SK-N-SH (cell line): ENCODE measurements at regions not wholly inside any gene's neighbourhood (a gene's known extent, or its start where the extent isn't known, plus 50 kb on each side); places are given as distances from the start of the nearest gene placed in this dataset.

Experiments
- CTCF ChIA-PET: fragments of 300-600, 350-600 bp; formaldehyde crosslinking; extraction: SDS; loops from one replicate; lab custom pipeline; 2021; lab: Yijun Ruan, JAX
- POLR2A ChIA-PET: fragments of 350-600 bp; sonication (Branson Sonifier 250); formaldehyde crosslinking; extraction: SDS; loops from one replicate; lab custom pipeline; 2020; ENCODE audit warnings: antibody characterized with exemption, inconsistent platforms; lab: Yijun Ruan, JAX
- DNase-seq: peaks from one replicate; pipeline ENCODE4 v3.0.0; 2012
- H2AFZ ChIP-seq: fragments of 200-600 bp; sonication (generic); 2 replicates; pipeline ENCODE4 v1.8.1; 2016; ENCODE audit warnings: antibody characterized with exemption, mild to moderate bottlenecking, low read depth
- H3F3A ChIP-seq: fragments of 200-600 bp; sonication (generic); replicated peaks from 2 replicates; pipeline ENCODE3; 2016; ENCODE audit warnings: antibody characterized with exemption, mild to moderate bottlenecking; ENCODE audit not compliant: insufficient read depth
- H3K27ac ChIP-seq, 2 experiments: fragments of 200-500 bp in 1 of 2; fragments of 200-600 bp in 1 of 2; sonication (Bioruptor generic) in 1 of 2; sonication (generic), shearing (Covaris generic) in 1 of 2; 2 replicates each; pipeline versions ENCODE4 v1.5.1 to v1.6.1; 2014 to 2016; ENCODE audit warnings: low read depth in 2 of 2, inconsistent platforms in 1 of 2, low read length in 1 of 2, mild to moderate bottlenecking in 1 of 2, mixed read lengths in 1 of 2
- H3K27me3 ChIP-seq: fragments of 200-600 bp; sonication (generic), shearing (Covaris generic); 2 replicates; pipeline ENCODE4 v1.6.1; 2016; ENCODE audit warnings: mixed run types; ENCODE audit not compliant: insufficient read depth
- H3K36me3 ChIP-seq, 2 experiments: fragments of 200-500 bp in 1 of 2; fragments of 200-600 bp in 1 of 2; sonication (Bioruptor generic) in 1 of 2; sonication (generic) in 1 of 2; replicated peaks in 1 of 2; 2 replicates each; pipeline versions ENCODE3 to v1.5.1; 2014 to 2016; ENCODE audit warnings: low read length in 1 of 2, mild to moderate bottlenecking in 1 of 2; ENCODE audit not compliant: insufficient read depth in 2 of 2, control insufficient read depth in 1 of 2
- H3K4me1 ChIP-seq, 2 experiments: fragments of 200-500 bp in 1 of 2; fragments of 200-600 bp in 1 of 2; sonication (Bioruptor generic) in 1 of 2; sonication (generic), shearing (Covaris generic) in 1 of 2; 2 replicates each; pipeline versions ENCODE4 v1.5.1 to v1.6.1; 2014 to 2016; ENCODE audit warnings: low read depth in 1 of 2, low read length in 1 of 2, mixed run types in 1 of 2; ENCODE audit not compliant: insufficient read depth in 2 of 2, control insufficient read depth in 1 of 2
- H3K4me2 ChIP-seq: fragments of 200-600 bp; sonication (generic), shearing (Covaris generic); 2 replicates; pipeline ENCODE4 v1.6.1; 2017; ENCODE audit warnings: mixed run types
- H3K4me3 ChIP-seq, 2 experiments: fragments of 200-500 bp in 1 of 2; fragments of 200-600 bp in 1 of 2; sonication (Bioruptor generic) in 1 of 2; sonication (generic), shearing (Covaris generic) in 1 of 2; 2 replicates each; pipeline versions ENCODE4 v1.5.1 to v1.8.1; 2014 to 2016; ENCODE audit warnings: low read depth in 2 of 2, inconsistent platforms in 1 of 2, low read length in 1 of 2, mild to moderate bottlenecking in 1 of 2, mixed read lengths in 1 of 2, moderate library complexity in 1 of 2
- H3K79me2 ChIP-seq: fragments of 200-600 bp; sonication (generic); 2 replicates; pipeline ENCODE4 v1.8.1; 2017; ENCODE audit warnings: mild to moderate bottlenecking; ENCODE audit not compliant: insufficient read depth
- H3K9ac ChIP-seq: fragments of 200-600 bp; sonication (generic); 2 replicates; pipeline ENCODE4 v1.6.1; 2017; ENCODE audit warnings: mixed run types
- H3K9me2 ChIP-seq: fragments of 200-600 bp; sonication (generic); 2 replicates; pipeline ENCODE4 v1.6.1; 2017; ENCODE audit warnings: mixed run types
- H3K9me3 ChIP-seq: fragments of 200-600 bp; sonication (generic); 2 replicates; pipeline ENCODE4 v1.6.1; 2017; ENCODE audit warnings: mixed run types, mild to moderate bottlenecking, moderate library complexity
- H4K20me1 ChIP-seq: fragments of 200-600 bp; sonication (generic); 2 replicates; pipeline ENCODE4 v1.6.1; 2017; ENCODE audit warnings: mild to moderate bottlenecking, mixed run types; ENCODE audit not compliant: insufficient read depth
- CHD2 ChIP-seq: fragments of 150-350 bp; IDR thresholded peaks from 2 replicates; pipeline ENCODE4 v1.6.1; 2018; ENCODE audit warnings: low read length; ENCODE audit not compliant: partially characterized antibody
- ELF1 ChIP-seq: IDR thresholded peaks from 2 replicates; pipeline ENCODE4 v1.4.0; 2012
- FOSL2 ChIP-seq: IDR thresholded peaks from 2 replicates; pipeline ENCODE4 v1.4.0; 2012; ENCODE audit warnings: low read depth, mild to moderate bottlenecking, moderate library complexity, borderline replicate concordance
- FOXJ3 ChIP-seq: sonication (generic); formaldehyde crosslinking; IDR thresholded peaks from 2 replicates; pipeline ENCODE4 v1.5.1; 2020; ENCODE audit warnings: mild to moderate bottlenecking, missing genetic modification reagents
- GATA2 ChIP-seq: sonication (generic); formaldehyde crosslinking; IDR thresholded peaks from 2 replicates; pipeline ENCODE4 v1.5.0; 2020; ENCODE audit warnings: mild to moderate bottlenecking, missing genetic modification reagents
- JUND ChIP-seq: IDR thresholded peaks from 2 replicates; pipeline ENCODE4 v1.4.0; 2012
- MXI1 ChIP-seq: IDR thresholded peaks from 2 replicates; pipeline ENCODE4 v1.6.1; 2012; ENCODE audit warnings: mild to moderate bottlenecking, low read depth, low read length, improper control_type of control experiment
- NRF1 ChIP-seq: IDR thresholded peaks from 2 replicates; pipeline ENCODE4 v1.6.1; 2012; ENCODE audit warnings: low read depth, mild to moderate bottlenecking, low read length
- RAD21 ChIP-seq: IDR thresholded peaks from 2 replicates; pipeline ENCODE4 v1.6.1; 2012; ENCODE audit warnings: mild to moderate bottlenecking, low read length
- RCOR1 ChIP-seq: fragments of 150-350 bp; IDR thresholded peaks from 2 replicates; pipeline ENCODE4 v1.6.1; 2017; ENCODE audit warnings: antibody characterized with exemption, low read length
- REST ChIP-seq: IDR thresholded peaks from 2 replicates; pipeline ENCODE4 v1.6.1; 2012; ENCODE audit warnings: mild to moderate bottlenecking, low read depth, low read length, moderate library complexity
- SMC3 ChIP-seq: IDR thresholded peaks from 2 replicates; pipeline ENCODE4 v1.6.1; 2012; ENCODE audit warnings: low read depth, low read length, improper control_type of control experiment
- TAF1 ChIP-seq: IDR thresholded peaks from 2 replicates; pipeline ENCODE4 v1.6.1; 2012; ENCODE audit warnings: low read depth, mild to moderate bottlenecking, low read length, moderate library complexity, borderline replicate concordance
- TCF12 ChIP-seq: IDR thresholded peaks from 2 replicates; pipeline ENCODE4 v1.4.0; 2012
- USF2 ChIP-seq: fragments of 150-350 bp; IDR thresholded peaks from 2 replicates; pipeline ENCODE4 v1.6.1; 2017; ENCODE audit warnings: antibody characterized with exemption, low read length, low read depth, borderline replicate concordance
- YY1 ChIP-seq: IDR thresholded peaks from 2 replicates; pipeline ENCODE4 v1.4.0; 2012; ENCODE audit warnings: low read depth, mild to moderate bottlenecking
- WGBS: methylation state at CpG from one replicate; pipeline ENCODE4 v1.1.6; 2017; ENCODE audit warnings: low lambda C conversion rate; 5-methylcytosine and 5-hydroxymethylcytosine counted together

- H3K9ac ChIP-seq = no peak overlapping the region
- no peaks in the 10 kb centered on the region for H3K27me3 ChIP-seq
- no peaks in the 10 kb centered on the region for H3K36me3 ChIP-seq
- WGBS = 51% methylated on average over 25 of the region's 30 CpGs
- H3K4me2 ChIP-seq = no peak overlapping the region
- H2AFZ ChIP-seq = no peak overlapping the region
- no peaks in the 10 kb centered on the region for H3K9me2 ChIP-seq
- H3K79me2 ChIP-seq = no peaks in the 10 kb centered on the region
- no peak overlapping the region for H3K27ac ChIP-seq
- POLR2A ChIA-PET = no interaction called here
- no peaks in the 10 kb centered on the region for H4K20me1 ChIP-seq
- no peak for DNase-seq
- no peaks in the 10 kb centered on the region for H3K4me1 ChIP-seq
- CTCF ChIA-PET = interaction anchor here (0.8 to 1.4 kb wide), 2 partner anchors 16 to 725 kb away, joined by 3 to 4 read pairs; no protein-coding TSS in a partner anchor
- no peak for TF ChIP-seq FOSL2
- TF ChIP-seq FOXJ3 (CRISPR knock-in tag) = no peak
- TF ChIP-seq MXI1 = no peak
- no peak for TF ChIP-seq GATA2 (CRISPR knock-in tag)
- no peak for TF ChIP-seq ELF1
- no peak for TF ChIP-seq REST
- no peak for TF ChIP-seq TCF12
- no peak for TF ChIP-seq RAD21
- TF ChIP-seq YY1 = no peak
- TF ChIP-seq JUND = no peak
- no peak for TF ChIP-seq CHD2
- TF ChIP-seq SMC3 = no peak
- no peak for TF ChIP-seq USF2
- TF ChIP-seq RCOR1 = no peak
- no peak for TF ChIP-seq NRF1
- no peak for TF ChIP-seq TAF1
- TF ChIP-seq, all 33 proteins: peak for 0
- no peaks in the 10 kb centered on the region for H3K9me3 ChIP-seq
- no peak overlapping the region for H3K4me3 ChIP-seq
- no peaks in the 10 kb centered on the region for H3F3A ChIP-seq
Measured at GRCh38 chr2:236336575-236337464, 72.6 kb upstream of the ASB18 start.
